ENCODE measurements at regions not wholly inside any gene's neighbourhood (a gene's known extent, or its start where the extent isn't known, plus 50 kb on each side); places are given as distances from the start of the nearest gene placed in this dataset.

DNA sequence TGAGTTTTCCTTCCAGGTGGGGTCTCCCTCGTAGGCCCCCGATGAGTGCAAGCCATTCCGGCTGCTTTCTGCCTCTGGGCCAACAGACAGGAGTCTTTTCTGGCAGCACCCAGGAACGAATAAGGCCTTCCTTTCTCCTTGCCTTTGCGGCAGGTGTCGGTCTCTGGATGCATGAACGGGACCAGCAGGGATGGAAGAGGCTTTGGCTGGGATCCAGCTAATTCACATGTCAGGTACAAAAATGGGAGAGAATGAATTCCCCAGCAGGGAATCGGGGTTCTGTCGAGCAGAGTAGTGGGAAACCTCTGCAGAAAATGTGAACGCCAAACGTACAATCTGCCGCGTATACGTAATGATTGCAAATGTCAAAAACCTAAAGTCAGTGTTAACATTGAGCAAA lies 146.1 kb upstream of the TBL1X start:
- no peak overlapping the region for H3K4me3 ChIP-seq (ENCODE audit: low read depth, low read length)
- TF ChIP-seq, protein P1, sequence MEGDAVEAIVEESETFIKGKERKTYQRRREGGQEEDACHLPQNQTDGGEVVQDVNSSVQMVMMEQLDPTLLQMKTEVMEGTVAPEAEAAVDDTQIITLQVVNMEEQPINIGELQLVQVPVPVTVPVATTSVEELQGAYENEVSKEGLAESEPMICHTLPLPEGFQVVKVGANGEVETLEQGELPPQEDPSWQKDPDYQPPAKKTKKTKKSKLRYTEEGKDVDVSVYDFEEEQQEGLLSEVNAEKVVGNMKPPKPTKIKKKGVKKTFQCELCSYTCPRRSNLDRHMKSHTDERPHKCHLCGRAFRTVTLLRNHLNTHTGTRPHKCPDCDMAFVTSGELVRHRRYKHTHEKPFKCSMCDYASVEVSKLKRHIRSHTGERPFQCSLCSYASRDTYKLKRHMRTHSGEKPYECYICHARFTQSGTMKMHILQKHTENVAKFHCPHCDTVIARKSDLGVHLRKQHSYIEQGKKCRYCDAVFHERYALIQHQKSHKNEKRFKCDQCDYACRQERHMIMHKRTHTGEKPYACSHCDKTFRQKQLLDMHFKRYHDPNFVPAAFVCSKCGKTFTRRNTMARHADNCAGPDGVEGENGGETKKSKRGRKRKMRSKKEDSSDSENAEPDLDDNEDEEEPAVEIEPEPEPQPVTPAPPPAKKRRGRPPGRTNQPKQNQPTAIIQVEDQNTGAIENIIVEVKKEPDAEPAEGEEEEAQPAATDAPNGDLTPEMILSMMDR (IDR thresholded peaks at IDR 0.05; ENCODE audit: insufficient read depth, low read depth, low read length, missing control alignments) = no peak
- DNase-seq (ENCODE audit: low read depth) = no peak

DNA sequence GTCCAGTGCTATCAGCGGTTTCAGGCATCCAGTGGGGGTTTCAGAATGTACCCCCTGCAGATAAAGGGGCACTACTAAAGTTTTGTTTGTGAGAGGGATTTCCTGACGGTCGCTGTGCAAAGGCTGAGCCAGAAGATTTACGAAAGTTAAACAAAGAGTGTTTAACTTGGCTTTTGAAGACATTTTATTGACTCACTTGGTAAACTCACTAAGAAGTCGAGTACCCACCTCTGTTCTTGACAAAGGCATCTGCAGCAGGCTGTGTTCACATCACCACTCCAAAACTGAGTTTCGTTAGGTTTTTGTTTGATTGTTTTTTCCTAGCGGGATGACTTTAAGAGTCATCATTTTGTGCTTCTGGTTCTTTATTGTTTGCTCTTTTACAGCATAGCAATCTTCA lies 143.9 kb upstream of the TBL1X start:
- no peak for DNase-seq (ENCODE audit: low read depth)
- H3K4me3 ChIP-seq (ENCODE audit: low read depth, low read length) = no peak overlapping the region
- TF ChIP-seq, protein P1 (IDR thresholded peaks at IDR 0.05; ENCODE audit: insufficient read depth, low read depth, low read length, missing control alignments) = no peak

- TF ChIP-seq, protein P1 (IDR thresholded peaks at IDR 0.05; ENCODE audit: insufficient read depth, low read depth, low read length, missing control alignments) = no peak
- H3K4me3 ChIP-seq (ENCODE audit: low read depth, low read length) = no peak overlapping the region
- no peak for DNase-seq (ENCODE audit: low read depth)
Observed at GRCh38 chrX:9324676-9325075, 140.2 kb upstream of the TBL1X start.

GRCh38 chrX:9326369-9326768 lies 138.5 kb upstream of the TBL1X start:
- TF ChIP-seq, protein P1 (IDR thresholded peaks at IDR 0.05; ENCODE audit: insufficient read depth, low read depth, low read length, missing control alignments) = no peak
- no peak overlapping the region for H3K4me3 ChIP-seq (ENCODE audit: low read depth, low read length)
- no peak for DNase-seq (ENCODE audit: low read depth)

GRCh38 chrX:9327086-9327746 lies 137.6 kb upstream of the TBL1X start:
- DNase-seq (ENCODE audit: low read depth) = no peak
- no peak overlapping the region for H3K4me3 ChIP-seq (ENCODE audit: low read depth, low read length)
- TF ChIP-seq, protein P1 (IDR thresholded peaks at IDR 0.05; ENCODE audit: insufficient read depth, low read depth, low read length, missing control alignments) = no peak

GRCh38 chrX:9327747-9328145 lies 137.1 kb upstream of the TBL1X start:
- H3K4me3 ChIP-seq (ENCODE audit: low read depth, low read length) = no peak overlapping the region
- TF ChIP-seq, protein P1 (IDR thresholded peaks at IDR 0.05; ENCODE audit: insufficient read depth, low read depth, low read length, missing control alignments) = no peak
- DNase-seq (ENCODE audit: low read depth) = no peak

GRCh38 chrX:9329056-9329455 lies 135.8 kb upstream of the TBL1X start:
- TF ChIP-seq, protein P1 (IDR thresholded peaks at IDR 0.05; ENCODE audit: insufficient read depth, low read depth, low read length, missing control alignments) = no peak
- no peak for DNase-seq (ENCODE audit: low read depth)
- H3K4me3 ChIP-seq (ENCODE audit: low read depth, low read length) = no peak overlapping the region
